ENCODE measurements at regions not wholly inside any gene's neighbourhood (a gene's known extent, or its start where the extent isn't known, plus 50 kb on each side); places are given as distances from the start of the nearest gene placed in this dataset.

DNA sequence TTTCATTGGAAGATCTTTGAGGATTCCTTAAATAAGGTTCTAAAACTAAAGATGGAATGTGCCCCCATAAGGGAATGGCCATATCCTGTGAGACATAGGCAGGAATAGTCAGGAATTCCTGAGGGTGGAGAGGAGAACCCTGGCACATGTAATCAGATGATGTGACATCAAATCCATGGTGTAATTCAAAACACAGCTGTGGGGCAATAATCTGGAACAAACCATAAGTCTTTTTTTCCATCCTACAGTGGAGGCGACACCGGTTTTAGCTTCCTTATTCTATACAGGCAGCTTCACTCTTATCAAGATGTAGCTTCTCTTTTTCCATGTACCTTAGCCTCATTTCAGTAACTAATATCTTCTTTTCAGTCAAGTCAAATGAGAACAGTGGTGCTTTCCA, 133.6 kb upstream of the CITED2 start:
- no peak for FAIRE-seq

DNA sequence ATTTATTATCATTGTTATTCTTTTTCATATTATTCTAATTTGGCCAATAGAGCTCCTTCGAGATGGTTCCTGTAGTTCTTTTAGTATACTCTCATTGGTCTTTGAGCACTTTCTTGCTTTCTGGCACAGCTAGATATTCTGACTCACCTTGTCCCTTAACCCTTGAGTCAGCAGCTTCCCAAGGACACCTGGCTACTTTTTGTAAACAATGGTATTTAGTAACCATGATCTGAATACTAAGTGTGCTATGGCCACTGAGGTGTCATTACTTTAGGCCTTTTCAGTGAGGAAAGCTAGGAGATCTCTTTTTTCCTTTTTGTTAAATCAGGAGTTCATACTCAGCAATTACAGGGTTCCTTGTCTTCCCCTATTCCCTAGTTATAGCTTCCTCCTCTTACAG, 126.5 kb upstream of the CITED2 start:
- FAIRE-seq: no peak

DNA sequence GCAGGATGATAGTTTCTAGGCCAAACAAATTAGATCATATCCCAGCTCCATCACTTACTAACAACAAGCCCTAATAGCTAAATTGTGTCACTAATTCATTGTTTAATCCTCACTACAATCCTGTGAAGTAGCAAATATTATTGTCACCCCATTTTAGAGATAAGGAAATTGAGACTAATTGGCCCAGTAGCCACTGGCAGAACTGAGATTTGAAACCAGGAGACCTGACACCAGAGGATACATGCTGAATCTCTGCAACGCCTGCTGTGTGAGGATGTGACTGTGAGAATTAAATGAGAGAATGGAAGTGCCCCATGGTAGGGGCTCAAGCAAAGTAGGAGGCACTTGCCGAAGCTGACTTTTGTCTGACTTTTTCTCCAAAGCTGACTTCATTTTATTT, 124.3 kb upstream of the CITED2 start:
- FAIRE-seq: no peak

DNA sequence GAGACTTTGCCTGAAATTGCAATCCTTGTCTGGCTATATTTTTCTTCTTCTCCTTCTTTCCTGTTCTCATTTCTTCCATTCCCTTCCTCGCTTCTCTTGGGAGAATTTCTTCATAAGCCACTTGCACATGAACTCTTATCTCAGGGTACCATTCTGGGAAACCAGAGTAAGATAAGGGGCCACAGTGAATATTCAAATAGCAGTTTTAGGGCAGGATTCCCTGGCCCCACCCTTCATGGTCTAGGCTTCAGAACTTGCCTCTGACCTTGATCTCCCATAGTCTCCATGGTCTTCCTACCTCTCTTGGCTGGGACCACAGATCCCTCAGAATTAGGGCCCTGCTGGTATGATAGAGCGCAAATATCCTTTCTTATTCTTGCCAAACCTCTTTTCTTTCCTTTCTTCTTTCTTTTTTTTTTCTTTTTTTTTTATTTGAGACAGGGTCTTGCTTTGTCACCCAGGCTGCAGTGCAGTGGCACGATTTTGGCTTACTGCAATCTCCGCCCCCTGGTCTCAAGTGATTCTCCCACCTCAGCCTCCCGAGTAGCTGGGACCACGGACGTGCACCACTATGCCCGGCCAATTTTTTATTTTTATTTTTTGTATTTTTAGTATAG, 123.0 kb upstream of the CITED2 start:
- FAIRE-seq: no peak

DNA sequence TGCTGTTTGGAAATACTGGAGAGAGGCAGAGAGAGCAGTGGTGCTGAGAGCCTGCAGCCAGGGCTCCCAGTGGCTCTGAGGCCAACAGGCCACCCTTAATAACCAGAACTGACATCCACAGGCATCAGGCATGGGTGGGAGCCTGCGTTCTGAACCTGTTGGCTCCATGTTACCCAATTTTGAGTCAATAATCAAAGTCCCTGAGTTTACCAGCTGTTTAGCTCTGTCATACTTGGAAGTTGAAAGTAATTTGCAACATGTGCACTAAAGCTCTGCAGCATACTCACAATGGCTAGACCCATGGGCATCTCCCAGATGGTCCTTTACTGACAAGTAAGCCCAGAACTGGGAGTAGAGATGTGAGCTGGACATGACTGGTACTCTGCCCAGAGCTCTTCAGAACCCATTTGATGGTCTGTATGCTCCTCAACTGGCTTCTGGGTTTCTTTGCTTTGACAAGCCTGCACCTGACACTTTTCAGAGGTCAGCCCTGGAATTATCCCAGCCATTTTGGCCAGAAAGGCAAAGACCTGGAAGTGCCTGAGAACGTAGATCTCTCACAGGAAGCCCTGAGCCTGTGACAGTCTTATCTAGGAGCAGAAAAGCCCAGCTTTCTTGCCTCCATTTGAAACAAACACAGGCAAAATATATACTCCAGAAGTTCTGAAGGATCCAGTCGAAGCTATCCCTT, 122.4 kb upstream of the CITED2 start:
- FAIRE-seq: no peak

DNA sequence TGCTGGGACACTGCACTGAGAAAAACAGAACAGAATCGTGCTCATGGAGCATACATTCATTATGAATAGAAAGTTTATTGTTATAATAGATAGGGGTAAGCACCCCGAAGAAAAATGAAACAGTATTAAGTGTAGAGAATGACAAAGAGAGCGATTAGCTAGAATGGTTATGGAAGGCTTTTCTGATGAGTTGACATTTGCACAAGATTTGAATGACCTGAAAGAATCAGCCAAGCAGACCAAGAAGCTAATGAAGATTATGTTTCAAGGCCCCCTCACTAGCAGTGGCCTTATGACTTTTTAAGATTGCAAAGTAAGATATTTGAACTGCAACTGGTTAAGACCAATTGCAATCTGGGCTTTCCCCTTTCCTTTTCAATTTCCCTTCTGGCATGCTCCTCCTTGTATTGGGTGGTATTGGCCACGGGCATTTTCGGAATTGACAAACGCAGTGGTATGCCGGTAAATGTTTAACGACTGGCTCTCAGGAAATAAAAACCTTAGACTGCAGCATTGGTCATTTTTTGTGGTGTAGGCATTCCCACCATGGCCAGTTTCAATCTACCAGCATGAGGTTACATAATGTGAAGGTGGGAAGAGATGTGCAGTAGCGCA, 120.0 kb upstream of the CITED2 start:
- no peak for FAIRE-seq

DNA sequence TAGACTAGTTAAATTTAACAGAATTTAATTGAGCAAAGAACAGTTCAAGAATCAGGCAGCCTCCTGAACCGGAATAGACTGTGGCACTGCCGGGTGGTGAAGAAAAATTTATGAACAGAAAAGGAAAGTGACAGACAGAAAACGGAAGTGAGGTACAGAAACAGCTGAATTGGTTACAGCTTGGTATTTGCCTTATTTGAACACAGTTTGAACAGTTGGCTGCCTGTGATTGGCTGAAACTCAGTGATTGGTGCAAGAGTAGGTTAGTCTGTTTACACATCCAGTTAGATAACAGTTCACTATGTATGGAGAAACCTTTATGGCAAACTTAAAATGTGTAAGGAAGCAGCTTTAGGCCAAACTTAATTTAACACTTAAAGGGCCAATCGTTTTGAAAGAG, 116.0 kb upstream of the CITED2 start:
- FAIRE-seq: no peak

DNA sequence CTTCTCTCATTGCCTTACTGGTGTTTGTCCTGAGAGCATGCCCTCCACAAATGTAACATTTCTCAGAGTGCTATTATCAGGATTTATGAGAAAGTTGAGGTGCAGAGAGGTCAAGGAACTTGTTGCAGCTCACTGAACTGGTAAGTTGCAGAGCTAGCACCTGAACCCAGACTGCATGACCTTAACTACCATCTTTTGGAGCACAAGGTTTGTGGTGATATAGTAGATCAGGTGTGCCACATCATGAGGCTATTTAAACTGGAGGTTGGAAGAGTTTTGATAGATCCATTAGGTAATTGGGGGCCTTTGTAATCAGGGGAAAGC, 112.0 kb upstream of the CITED2 start:
- no peak for FAIRE-seq

DNA sequence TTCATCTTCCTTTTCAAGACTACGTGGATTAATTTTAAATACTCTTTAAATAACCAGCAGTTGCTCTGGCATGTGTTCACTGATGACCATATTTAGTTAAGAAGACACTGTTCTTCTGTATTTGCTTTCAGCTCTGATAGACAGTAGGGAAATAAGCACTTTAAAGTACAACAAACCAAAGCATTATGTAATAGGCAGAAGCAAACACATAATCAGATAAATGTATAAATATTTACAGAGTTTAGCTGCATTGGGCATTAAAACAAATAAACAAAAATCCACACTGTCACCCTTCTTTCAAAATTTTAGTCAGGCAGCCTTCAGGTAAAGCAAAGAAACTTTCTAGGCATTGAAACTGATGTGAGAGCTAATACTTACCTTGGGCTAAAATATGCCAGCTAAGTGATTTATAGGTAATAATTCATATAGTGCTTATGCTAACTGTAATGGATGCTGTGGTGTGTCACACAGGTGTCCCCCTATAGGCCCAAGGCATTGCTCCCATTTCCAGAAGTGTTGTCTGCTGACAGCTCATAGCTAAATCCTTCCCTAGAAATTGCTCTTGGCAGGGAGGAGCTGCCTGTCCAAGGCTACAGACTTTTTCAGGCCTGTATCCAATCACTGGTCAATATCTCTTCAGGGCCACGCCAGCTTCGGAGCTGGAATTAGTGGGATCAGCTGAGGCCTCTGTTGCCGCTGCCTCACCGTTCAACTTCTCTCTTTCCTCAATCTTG, 111.5 kb upstream of the CITED2 start:
- FAIRE-seq: no peak

DNA sequence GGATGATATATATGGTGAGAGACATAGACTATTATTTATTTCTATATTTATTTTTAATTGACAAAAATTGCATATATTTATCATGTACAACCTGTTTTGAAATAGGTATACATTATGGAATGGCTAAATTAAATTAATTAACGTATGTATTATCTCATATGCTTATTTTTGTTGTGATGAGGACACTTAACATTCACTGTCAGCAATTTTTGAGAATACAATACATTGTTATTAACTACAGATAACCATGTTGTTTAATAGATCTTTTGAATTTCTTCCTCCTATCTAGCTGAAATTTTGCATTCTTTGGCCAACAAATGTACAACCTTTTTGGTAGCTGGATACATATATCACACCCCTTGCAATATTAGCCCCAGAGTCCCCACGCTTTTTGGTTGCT, 110.7 kb upstream of the CITED2 start:
- FAIRE-seq: no peak

DNA sequence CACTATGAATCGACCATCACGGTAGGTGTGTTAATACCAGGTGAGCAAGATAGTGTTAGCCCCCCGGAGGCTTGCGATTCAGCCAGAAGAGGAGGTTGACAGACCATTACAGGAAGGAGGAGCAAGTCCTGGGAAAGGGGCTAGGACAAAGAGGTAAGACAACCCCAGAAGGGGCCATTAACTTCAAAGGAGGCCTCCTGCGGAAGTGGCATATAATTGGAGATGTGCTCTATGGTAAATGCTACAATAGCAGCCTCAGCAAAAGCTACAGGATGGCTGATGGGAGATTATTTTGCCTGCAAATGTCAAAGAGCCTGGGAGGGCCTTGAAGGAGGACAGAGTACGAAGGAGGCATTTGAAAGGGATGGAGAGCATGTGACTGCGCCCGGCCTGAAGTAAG, 108.6 kb upstream of the CITED2 start:
- FAIRE-seq: no peak

DNA sequence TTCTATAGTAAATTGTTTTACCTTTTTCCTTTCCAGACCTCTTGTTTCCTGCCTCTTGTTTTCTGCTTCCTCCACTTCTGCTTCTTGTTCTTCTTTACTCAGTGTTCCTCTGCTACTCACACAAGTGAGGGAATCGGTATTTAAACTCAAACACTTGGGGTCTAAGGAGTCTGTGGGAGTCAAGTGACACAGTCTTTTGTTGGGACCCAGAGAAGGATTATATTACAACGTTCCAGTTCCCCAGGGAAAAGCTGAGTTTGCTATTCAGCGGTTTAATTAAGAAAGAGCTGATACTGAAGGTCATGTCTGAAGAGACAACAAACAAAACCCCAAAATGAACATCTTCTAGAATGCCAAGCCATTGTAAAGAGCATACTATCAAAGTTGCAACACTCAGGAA, 107.8 kb upstream of the CITED2 start:
- no peak for FAIRE-seq

DNA sequence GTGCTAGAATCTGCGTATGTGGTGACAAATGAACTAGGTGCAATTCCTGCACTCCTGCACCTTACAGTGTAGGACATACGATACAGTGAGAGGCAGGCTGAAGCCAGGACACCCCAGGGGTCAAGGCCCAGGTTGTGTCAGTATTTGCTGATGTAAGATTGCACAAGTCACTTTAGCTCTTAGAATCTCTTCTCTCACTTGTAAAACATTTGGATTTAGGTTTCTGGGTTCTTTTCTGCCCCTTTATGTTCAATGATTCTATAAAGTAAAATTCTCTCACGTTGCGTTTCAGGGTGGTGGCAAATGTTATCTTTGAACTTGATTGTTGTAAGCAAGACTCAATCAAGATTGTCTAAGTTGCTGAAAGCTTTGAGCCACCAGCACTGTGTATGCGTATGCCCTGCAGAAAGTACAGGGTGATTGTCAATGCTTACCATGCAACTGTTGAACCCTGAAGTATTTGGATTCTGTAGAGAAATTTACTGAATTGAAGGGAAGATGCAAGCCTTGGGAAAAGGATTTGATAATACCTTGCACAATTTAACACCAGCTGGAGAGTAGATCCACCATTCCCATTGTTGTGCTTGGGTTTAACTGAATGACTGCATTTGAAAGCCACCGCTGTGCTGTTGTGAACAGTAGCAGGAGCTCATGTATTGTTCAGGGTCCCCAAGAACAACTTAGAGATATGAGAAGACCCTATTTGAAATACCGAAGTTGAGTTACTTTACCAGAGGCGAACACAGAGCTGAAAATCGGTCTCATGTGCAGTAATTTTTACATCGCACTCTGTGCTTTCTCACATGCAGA, 106.1 kb upstream of the CITED2 start:
- no peak for FAIRE-seq

DNA sequence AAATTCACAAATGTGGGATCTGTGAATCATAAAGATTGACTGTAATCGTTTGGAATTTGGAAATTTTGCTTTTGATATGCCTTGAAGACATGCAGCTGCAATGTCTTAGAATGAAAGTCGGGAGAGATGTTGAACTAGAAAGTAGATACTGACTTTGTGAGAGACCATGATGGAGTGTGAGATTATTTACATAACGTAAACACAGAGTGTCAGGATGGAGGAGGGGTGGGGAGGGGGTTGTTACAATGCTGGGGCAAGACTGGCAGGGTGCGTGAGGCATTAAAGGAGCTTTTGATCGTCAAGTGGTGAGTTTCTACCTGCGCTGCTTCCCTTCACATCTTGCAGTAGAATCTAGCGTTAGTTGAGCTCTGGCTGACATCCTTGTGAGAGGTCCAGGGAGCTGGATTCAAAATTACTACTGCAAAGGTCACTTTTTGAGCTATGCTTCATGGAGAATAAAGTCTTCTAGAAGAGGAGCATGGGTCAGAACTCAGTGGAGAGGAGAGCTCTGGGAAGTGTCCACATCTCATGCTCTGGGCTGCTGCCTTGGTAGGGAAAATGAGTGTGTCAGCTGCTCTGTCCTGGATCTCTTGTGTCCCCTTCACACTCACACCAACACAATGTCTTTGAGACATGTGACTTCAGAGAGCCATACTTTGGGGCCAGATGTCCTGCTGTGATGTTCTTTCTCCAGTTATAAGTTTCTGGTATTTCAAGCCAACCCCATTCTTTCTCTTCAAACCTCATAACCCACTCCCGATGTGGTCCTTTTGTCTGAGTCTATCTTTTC, 105.2 kb upstream of the CITED2 start:
- FAIRE-seq: no peak

DNA sequence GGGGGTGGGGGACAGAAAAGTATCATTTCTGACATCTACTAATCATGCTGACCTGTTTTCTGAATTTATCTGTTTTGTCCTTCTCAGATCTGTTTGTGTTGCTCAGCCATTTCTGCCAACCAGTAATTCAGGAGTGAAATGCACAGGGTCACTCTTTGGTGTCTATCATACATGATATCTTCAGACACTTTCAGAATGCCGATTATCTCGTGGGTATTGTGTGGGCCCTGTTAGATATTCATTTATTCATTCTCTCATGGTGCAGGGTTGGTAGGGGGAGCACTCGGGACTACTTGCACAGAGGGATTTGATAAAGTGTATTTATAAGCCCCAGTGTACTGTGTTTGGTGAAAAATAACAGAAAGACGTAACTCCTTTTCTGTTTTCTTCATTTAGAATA, 101.2 kb upstream of the CITED2 start:
- no peak for FAIRE-seq

DNA sequence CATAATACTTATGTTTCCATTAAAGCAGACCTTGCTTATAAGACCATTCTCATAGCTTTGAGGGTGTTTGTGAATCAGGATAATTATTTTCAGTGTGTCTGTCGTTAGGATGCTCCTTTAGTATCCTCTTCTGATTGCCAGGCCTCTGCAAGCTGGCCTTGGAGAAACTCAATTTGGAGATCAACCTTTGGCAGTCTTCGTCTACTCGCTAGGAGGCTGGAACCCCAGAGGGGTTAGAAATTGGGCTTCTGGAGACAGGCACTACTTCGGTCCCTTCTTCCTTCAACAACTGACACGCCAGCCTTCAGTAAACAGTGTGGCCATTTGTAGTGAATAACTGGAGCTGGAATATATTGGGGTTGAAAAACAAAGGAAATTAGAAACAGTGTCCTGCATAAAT, 100.8 kb upstream of the CITED2 start:
- FAIRE-seq: no peak

DNA sequence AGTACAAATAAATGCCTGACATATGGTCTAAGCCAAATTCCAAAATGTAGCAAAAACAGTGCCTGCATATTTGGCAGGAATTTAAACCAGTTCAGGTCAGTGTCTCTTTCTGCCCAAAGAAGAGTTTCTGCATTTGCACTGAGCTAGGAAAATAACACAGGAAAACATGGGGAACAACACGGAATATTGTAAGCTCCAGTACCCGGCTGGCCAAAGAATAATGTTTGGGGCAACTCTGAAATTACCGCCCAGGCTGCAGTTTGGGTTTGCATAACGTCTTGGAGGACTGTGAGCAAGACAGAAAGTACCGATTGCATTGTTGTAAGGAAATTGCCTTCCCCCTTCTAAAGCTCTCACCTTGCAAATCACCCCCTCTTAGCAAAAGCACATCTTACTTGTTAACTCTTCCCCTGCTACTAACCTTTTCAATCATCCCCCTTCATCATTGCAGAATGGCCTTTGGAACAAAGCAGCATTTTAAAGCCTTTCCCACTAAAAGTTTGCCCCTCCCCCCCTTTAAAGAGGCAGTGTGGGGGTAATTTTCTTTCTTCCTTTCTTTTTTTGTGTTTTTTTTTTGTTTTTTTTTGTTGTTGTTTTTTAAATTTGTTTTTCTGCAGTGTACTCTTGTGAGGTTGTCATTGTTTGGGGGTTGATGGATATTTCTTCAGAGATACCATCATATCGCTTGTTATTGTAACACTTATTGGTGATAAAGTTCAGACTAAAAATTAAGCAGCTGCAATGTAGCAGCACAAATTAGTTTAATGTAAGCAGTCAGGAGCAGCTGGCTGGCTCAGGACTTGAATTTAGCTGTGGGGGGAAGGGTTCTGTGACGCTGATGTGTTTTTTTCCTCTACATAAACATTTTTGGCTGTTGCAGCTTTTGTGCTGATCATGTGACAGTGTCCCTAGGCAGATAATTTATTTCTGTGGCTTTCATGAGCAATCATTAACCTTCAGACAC, 100.0 kb upstream of the CITED2 start:
- FAIRE-seq: peak; percentile 78

DNA sequence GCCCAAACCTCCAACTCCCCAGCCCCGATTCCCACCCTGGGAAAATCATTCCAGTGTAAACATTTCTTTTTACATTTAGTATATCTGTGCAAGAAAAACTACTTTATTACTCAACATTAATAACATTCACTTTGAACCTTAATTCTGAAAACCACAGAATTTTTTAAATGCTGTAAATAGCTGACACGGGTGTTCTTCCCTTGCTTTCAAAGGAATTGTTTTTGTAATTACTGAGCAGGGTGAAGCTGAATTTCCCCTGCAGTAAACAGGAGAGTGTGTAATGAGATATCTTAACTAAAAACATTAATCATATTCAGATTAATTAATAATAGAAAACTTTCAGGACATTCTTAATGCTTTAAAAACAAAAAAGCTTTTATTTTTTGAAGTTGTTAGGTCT, 99.3 kb upstream of the CITED2 start:
- peak; percentile 95 for FAIRE-seq

DNA sequence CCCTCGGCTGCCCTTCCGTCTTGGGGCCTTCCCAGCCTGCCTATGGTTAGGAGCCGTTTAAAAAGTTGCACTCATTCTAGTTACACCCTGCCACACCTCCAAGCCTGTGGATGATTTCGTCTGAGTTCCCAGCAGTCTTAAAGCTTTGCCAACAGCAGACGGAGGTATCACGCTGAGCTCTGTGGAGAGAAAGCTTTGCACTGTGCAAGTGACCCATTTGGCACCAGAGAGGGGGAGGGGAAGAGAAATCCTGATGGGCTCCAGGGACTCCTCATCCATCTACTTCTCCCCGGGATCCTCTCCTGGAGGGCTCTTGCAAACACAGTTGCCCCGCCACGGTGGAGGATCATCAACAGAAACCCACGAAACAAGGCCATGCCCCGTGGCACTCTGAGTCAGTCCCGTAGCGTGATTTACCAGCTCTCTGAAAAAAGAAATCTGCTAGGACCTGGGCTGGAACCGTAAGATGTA, 98.8 kb upstream of the CITED2 start:
- FAIRE-seq: no peak

DNA sequence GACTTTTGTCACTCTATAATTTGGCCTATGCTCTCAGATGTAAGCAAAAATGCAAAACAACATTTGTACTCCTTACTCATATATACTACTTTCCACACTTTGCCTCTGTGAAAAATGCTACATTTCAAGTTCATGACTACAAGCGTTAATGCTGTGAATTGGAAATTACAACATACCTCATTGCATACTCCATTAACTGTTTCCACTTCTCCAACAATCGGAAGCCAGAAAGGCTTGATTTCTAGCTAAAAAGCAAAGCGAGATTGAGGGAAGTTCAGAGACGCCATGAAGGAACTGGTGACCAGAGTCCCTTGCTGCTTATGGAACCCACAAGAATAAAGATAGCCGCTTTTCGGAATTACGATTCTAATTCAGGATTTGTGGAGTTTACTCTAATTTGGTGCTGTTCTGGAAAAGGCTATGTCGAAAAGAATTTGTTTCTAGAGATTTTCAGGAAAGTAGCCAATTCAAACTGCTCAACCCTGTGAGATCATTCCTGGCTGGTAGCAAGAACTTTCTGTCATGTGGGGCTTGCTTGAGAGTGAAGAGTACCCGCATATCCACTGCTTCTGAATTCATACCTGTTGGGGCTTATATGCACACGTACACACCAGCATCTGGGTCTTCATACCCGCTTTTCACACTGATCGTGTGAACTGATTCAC, 98.0 kb upstream of the CITED2 start:
- no peak for FAIRE-seq
